WTC11 (cell line): ENCODE measurements at regions not wholly inside any gene's neighbourhood (a gene's known extent, or its start where the extent isn't known, plus 50 kb on each side); places are given as distances from the start of the nearest gene placed in this dataset.

Experiments
- CTCF ChIP-seq: fragments of 200-600 bp; IDR thresholded peaks from 2 replicates; pipeline ENCODE4 v1.8.0; 2022; ENCODE audit warnings: antibody characterized with exemption
- MAX ChIP-seq: sonication (generic); formaldehyde crosslinking; IDR thresholded peaks from 2 replicates; pipeline ENCODE4 v1.8.0; 2022; ENCODE audit warnings: mild to moderate bottlenecking, missing genetic modification reagents

- TF ChIP-seq CTCF, result no peak
- TF ChIP-seq MAX (CRISPR knock-in tag), result no peak
Observed at GRCh38 chr12:30425445-30425844, 270.2 kb downstream of the IPO8 start.
